GM21423 (cell line): ENCODE measurements at regions not wholly inside any gene's neighbourhood (a gene's known extent, or its start where the extent isn't known, plus 50 kb on each side); places are given as distances from the start of the nearest gene placed in this dataset.
"Not testable (repeated sequence)": the region's sequence is repeated elsewhere in the genome, so short reads cannot be mapped to it uniquely, and the experiment has no call there.

Source experiments
- ATAC-seq: cut with Tn5 transposase; IDR thresholded peaks from one replicate; pipeline ENCODE4 v1.9.1; 2021; ENCODE audit warnings: mild to moderate bottlenecking, moderate library complexity; ENCODE audit not compliant: unreplicated experiment

- ATAC-seq, result no peak
Measured at GRCh38 chr5:8525819-8526218, 656.9 kb downstream of the MTRR start.

- no peak for ATAC-seq
Measured at GRCh38 chr5:8528106-8528505, 659.2 kb downstream of the MTRR start.

- no peak for ATAC-seq
Measured at GRCh38 chr5:8538821-8539220, 669.9 kb downstream of the MTRR start.

GRCh38 chr5:8540317-8540716 lies 671.4 kb downstream of the MTRR start:
- ATAC-seq, result no peak

GRCh38 chr5:8550921-8551320 lies 682.0 kb downstream of the MTRR start:
- ATAC-seq, result no peak

GRCh38 chr5:8553364-8553763 lies 684.4 kb downstream of the MTRR start:
- no peak for ATAC-seq

GRCh38 chr5:8557728-8558127 lies 688.8 kb downstream of the MTRR start:
- ATAC-seq, result no peak

- ATAC-seq, result no peak
Measured at GRCh38 chr5:8560776-8561175, 691.8 kb downstream of the MTRR start.

GRCh38 chr5:8561224-8561840 lies 692.4 kb downstream of the MTRR start:
- no peak for ATAC-seq

GRCh38 chr5:8561854-8562253 lies 692.9 kb downstream of the MTRR start:
- no peak for ATAC-seq

GRCh38 chr5:8563540-8563939 lies 694.6 kb downstream of the MTRR start:
- ATAC-seq, result not testable (repeated sequence)

GRCh38 chr5:8568858-8569257 lies 699.9 kb downstream of the MTRR start:
- no peak for ATAC-seq

GRCh38 chr5:8570528-8570927 lies 701.6 kb downstream of the MTRR start:
- ATAC-seq, result no peak

- ATAC-seq, result no peak
Measured at GRCh38 chr5:8576178-8576577, 707.2 kb downstream of the MTRR start.

GRCh38 chr5:8577792-8578191 lies 708.8 kb downstream of the MTRR start:
- no peak for ATAC-seq

- no peak for ATAC-seq
Measured at GRCh38 chr5:8580298-8580697, 711.4 kb downstream of the MTRR start.

GRCh38 chr5:8581047-8581446 lies 712.1 kb downstream of the MTRR start:
- no peak for ATAC-seq

GRCh38 chr5:8585230-8586018 lies 716.5 kb downstream of the MTRR start:
- ATAC-seq, result no peak

GRCh38 chr5:8590959-8591358 lies 722.0 kb downstream of the MTRR start:
- no peak for ATAC-seq

GRCh38 chr5:8598356-8598755 lies 729.4 kb downstream of the MTRR start:
- no peak for ATAC-seq

- no peak for ATAC-seq
Measured at GRCh38 chr5:8598996-8599395, 730.0 kb downstream of the MTRR start.

GRCh38 chr5:8600843-8601242 lies 731.9 kb downstream of the MTRR start:
- no peak for ATAC-seq
